ENCODE measurements at regions not wholly inside any gene's neighbourhood (a gene's known extent, or its start where the extent isn't known, plus 50 kb on each side); places are given as distances from the start of the nearest gene placed in this dataset.

DNA sequence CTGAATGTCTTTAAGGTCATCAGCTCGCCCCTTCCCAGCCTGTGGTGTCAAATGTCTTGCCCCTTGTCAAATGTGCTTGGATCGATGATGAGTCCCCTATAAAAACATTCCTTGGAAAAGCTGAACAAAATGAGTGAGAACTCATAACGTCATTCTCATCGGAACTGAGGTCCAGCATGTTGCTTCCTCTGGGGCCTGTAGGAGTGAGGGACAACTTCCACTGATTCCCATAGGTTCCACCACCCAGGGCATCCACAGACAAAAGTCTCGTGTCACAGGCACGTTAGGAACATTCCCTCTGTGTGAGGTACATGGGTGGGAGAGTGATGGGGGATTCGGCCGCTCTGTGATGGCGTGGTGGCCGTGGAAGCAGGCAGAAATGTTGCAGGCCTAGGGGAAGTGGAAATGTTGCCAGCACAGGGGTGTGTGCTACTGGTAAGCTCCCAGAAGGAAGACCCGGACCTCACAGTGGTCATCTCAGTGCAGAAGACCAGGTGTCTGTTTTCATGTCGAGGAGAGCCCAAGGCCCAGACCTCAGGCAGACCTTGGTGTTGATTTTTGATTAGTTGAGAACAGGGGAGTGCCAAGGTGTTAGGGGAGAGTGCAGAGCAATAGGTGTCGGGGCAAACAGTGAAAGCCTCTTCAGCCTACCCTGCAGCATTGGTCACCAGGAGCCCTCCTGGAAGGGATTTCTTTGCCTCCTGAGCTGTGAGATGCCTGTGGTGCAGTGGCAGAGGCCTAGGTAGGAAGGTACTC, 96.8 kb downstream of the SNRPN start:
- DNase-seq, result no peak
- peaks cover 86% of the 10 kb centered on the region for H3K9me3 Mint-ChIP-seq
- peaks cover 97% of the 10 kb centered on the region for H3K36me3 Mint-ChIP-seq (ENCODE audit: low read depth)
- H3K4me3 Mint-ChIP-seq, result no peak overlapping the region
- no peak overlapping the region for H3K27ac Mint-ChIP-seq
- no peaks in the 10 kb centered on the region for H3K4me1 Mint-ChIP-seq (ENCODE audit: low read depth)
- no peaks in the 10 kb centered on the region for H3K27me3 Mint-ChIP-seq

DNA sequence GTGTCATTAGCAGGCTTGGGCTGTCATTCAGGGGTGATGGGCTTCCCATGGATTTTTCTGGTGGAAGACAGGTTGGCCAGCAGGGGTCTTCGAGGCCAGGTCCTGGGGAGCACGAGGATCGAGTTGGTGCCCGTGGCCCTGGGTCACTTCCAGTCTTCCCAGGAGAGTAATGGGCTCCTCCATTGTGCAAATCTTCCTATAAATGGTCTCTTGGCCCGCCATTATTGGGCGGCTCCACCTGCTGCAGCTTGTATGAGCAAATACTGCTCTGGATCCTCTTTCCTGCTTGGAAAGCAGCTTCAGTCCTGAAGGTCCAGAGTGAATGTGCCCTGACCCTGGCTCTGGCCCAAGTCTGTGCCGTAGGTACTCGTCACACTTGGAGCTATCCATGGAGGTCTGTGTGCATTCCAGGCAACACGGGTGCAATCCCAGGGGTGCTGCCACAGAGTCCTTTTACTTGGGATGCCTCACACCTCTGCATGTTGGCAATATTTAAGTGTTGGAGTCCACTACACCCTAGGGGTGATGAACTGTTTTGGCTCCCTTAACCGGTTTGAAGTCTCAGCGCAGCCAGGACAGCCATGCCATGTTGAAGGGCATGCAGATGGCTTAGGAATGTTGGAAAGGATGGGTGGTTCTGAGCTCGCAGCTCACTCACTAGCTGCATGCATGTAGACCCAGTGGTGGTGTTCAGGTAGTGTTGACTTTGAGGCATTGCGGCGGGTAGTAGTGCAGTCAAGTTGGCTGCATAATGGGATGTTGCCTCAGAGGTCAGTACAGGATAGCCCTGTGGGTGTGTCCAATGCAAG, 97.6 kb downstream of the SNRPN start:
- Mint-ChIP-seq H3K27me3 (no peaks in the 10 kb centered on the region), H3K9me3 (peaks cover 86% of the 10 kb centered on the region), H3K4me3 (no peak overlapping the region), H3K4me1 (ENCODE audit: low read depth) (no peaks in the 10 kb centered on the region), H3K36me3 (ENCODE audit: low read depth) (peaks cover 97% of the 10 kb centered on the region), H3K27ac (no peak overlapping the region)
- no peak for DNase-seq

DNA sequence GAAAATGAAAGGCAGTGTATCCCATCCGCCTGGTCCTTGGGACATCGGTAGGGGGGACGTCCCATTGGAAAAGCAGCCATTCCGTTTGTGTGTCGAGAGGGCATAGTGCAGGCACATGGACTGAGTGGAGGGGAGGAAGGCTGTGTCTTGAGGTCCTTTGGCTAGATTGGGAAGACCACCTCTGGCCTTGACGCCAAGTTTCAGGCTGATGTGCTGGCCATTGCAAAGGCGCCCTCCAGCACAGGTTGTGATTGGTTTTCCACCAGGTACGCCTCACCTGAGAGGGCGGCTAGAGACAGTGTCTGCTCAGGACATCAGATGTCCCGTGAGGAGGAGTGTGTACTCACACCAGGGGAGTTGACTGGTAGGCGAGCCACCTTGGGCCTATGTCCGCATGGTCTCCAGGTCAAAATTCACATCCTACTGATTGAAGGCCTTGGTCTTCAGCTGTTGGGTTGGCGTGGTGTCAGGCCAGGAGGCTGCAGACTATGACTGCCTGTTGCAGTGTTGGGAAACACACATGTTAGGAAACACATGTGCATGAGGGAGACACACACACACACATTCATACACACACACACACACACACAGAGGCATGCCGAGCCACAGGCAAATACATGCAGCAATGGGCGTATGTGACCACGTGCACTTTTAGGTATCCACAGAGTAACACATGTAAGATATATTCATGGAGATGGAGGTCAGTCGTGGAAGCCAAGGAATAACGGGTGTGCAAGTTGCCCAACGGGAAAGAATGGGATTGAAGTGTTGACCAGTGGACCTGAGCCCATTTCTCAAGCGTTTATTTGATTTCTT, 98.4 kb downstream of the SNRPN start:
- Mint-ChIP-seq H3K4me1 (ENCODE audit: low read depth) (no peaks in the 10 kb centered on the region), H3K4me3 (no peak overlapping the region), H3K9me3 (peaks cover 87% of the 10 kb centered on the region), H3K36me3 (ENCODE audit: low read depth) (peaks cover 97% of the 10 kb centered on the region), H3K27ac (no peak overlapping the region), H3K27me3 (no peaks in the 10 kb centered on the region)
- DNase-seq, result no peak

DNA sequence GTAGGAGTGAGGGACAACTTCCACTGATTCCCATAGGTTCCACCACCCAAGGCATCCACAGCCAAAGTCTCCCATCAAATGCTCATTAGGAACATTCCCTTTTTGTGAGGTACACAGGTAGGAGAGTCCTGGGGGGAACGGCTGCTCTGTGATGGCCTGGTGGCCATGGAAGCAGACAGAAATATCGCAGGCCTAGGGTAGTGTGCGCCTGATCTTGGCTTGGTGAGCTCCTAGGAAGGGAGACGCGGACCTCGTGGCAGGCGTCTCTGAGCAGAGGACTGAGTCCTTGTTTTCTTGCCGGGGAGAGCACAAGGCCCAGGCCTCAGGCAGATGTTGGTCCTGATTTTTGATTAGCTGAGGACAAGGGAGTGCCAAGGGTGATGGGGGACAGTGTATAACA, 99.5 kb downstream of the SNRPN start:
- Mint-ChIP-seq H3K27me3 (no peaks in the 10 kb centered on the region), H3K36me3 (ENCODE audit: low read depth) (peaks cover 100% of the 10 kb centered on the region), H3K4me1 (ENCODE audit: low read depth) (no peaks in the 10 kb centered on the region), H3K9me3 (peaks cover 93% of the 10 kb centered on the region), H3K4me3 (no peak overlapping the region), H3K27ac (no peak overlapping the region)
- no peak for DNase-seq

DNA sequence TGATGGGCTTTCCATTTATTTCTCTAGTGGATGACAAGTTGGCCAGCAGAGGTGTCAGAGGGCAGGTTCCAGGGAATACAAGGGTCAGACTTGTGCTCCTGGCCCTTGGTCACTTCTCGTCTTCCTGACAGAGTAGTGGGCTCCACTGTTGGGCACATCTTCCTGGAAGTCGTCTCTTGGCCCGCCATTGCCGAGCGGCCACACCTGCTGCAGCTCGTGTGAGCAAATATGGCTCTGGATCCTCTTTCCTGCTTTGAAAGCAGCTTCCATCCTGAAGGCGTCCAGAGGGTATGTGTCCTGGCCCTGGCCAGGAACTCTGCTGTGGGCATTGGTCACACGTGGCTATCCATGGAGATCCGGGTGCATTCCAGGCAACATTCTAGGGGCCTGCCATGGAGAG, 100.2 kb downstream of the SNRPN start:
- peaks cover 93% of the 10 kb centered on the region for H3K9me3 Mint-ChIP-seq
- no peak for DNase-seq
- no peaks in the 10 kb centered on the region for H3K27me3 Mint-ChIP-seq
- H3K27ac Mint-ChIP-seq, result no peak overlapping the region
- H3K4me1 Mint-ChIP-seq (ENCODE audit: low read depth), result no peaks in the 10 kb centered on the region
- H3K36me3 Mint-ChIP-seq (ENCODE audit: low read depth), result peaks cover 100% of the 10 kb centered on the region
- H3K4me3 Mint-ChIP-seq, result no peak overlapping the region

DNA sequence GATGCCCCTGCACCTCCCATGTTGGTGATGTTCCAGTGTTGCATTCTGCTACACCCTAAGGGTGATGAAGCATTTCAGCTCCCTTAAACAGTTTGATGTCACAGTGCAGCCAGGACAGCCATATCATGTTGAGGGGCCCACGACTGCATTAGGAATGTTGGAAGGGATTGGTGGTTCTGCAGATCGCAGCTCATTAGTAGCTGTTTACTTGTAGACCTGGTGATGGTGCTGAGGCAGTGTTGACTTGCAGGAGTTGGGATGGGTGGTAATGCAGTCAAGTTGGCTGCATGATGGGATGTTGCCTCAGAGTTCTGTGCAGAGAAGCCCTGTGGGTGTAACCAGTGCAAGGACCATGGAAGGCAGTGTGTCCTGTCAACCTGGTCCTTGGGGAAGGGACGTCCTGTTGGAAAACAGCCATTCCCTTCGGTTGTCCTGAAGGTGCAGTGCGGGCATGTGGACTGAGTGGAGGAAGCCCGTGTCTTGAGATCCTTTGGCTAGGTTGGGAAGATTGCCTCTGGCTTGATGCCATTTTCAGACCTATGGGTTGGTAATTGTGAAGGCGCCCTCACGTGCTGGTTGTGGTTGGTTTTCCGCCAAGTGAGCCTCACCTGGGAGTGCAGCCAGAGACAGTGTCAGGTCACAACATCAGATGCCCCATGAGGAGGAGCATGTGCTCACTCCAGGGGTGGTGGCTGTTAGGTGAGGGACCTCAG, 100.7 kb downstream of the SNRPN start:
- H3K27ac Mint-ChIP-seq, result no peak overlapping the region
- H3K36me3 Mint-ChIP-seq (ENCODE audit: low read depth), result peaks cover 100% of the 10 kb centered on the region
- no peaks in the 10 kb centered on the region for H3K4me1 Mint-ChIP-seq (ENCODE audit: low read depth)
- DNase-seq, result no peak
- H3K9me3 Mint-ChIP-seq, result peaks cover 92% of the 10 kb centered on the region
- H3K4me3 Mint-ChIP-seq, result no peak overlapping the region
- H3K27me3 Mint-ChIP-seq, result no peaks in the 10 kb centered on the region

DNA sequence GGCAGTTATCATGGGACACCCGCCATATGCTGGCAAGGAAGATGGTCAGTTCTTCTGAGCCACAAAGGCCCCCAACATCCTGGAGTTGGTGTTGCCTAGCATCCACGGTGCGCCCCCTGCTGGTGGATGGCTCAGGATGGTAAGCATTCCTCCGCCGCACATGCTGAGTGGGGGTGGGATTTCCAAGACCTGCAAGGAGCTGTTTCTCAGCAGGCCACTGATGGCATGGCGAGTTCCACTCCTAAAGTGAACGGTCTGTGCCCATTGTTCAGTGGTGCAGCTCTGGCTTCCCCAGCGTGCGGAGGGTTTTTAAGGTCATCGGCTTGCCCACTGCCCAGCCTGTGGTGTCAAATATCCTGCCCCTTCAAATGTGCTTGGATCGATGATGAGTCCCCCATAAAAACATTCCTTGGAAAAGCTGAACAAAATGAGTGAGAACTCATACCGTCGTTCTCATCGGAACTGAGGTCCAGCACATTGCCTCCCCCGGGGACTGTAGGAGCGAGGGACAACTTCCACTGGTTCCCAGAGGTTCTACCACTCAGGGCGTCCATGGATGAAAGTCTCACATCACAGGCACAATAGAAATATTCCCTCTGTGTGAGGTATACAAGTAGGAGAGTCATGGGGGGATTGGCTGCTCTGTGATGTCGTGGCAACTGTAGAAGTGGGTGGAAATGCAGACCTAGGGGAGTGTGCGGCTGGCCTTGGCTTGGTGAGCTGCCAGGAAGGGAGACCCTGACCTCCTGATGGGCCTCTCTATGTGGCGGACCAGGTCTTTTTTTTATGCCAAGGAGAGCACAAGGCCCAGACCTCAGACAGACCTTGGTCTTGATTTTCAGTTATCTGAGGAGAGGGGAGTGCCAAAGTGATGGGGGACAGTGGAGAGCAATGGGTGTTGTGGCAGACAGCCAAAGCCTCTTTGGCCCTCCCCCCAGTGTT, 102.0 kb downstream of the SNRPN start:
- peak; percentile 17 for DNase-seq
- Mint-ChIP-seq H3K4me3 (no peak overlapping the region), H3K27me3 (no peaks in the 10 kb centered on the region), H3K9me3 (peaks cover 92% of the 10 kb centered on the region), H3K4me1 (ENCODE audit: low read depth) (no peaks in the 10 kb centered on the region), H3K36me3 (ENCODE audit: low read depth) (peaks cover 100% of the 10 kb centered on the region), H3K27ac (no peak overlapping the region)

DNA sequence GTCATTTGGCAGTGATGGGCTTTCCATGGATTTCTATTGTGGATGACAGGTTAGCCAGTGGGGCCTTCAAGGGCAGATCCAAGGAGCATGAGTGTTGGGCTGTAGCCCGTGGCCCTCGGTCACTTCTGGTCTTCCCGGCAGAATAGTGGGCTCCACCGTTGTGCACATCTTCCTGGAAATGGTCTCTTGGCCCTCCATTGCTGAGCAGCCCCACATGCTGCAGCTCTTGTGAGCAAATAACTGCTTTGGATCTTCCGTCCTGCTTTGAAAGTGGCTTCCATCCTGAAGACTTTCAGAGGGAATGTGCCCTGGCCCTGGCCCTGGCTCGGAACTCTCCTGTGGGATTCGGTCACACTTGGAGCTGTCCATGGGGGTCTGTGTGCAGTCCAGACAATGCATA, 102.8 kb downstream of the SNRPN start:
- Mint-ChIP-seq H3K27me3 (no peaks in the 10 kb centered on the region), H3K9me3 (peaks cover 92% of the 10 kb centered on the region), H3K4me1 (ENCODE audit: low read depth) (no peaks in the 10 kb centered on the region), H3K36me3 (ENCODE audit: low read depth) (peaks cover 100% of the 10 kb centered on the region), H3K4me3 (no peak overlapping the region), H3K27ac (no peak overlapping the region)
- DNase-seq, result no peak

DNA sequence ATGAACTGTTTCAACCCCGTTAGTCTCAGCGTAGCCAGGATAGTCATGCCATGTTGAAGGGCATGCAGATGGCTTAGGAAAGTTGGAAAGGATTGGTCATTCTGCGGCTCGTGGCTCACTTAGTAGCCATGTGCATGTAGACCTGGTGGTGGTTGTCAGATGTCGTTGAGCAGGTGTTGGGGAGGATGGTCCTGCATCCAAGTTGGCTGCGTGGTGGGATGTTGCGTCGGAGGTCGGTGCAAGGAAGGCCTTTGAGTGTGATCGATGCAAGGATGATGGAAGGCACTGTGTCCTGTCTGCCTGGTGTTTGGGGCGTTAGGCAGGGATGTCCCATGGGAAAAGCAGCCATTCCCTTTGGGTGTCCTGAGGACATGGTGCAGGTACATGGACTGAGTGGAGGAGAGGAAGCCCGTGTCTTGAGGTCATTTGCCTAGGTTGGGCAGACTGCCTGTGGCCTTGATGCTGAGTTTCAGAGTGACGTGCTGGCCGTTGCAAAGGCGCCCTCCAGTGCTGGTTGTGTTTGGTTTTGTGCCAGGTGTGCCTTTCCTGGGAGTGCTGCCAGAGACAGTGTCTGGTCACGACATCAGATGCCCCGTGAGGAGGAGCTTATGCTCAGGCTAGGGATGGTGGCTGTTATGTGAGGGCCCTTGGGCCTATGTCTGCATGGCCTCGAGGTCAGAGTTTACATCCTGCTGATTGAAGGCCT, 103.4 kb downstream of the SNRPN start:
- H3K4me3 Mint-ChIP-seq, result no peak overlapping the region
- peaks cover 100% of the 10 kb centered on the region for H3K36me3 Mint-ChIP-seq (ENCODE audit: low read depth)
- peaks cover 91% of the 10 kb centered on the region for H3K9me3 Mint-ChIP-seq
- H3K27ac Mint-ChIP-seq, result no peak overlapping the region
- H3K27me3 Mint-ChIP-seq, result no peaks in the 10 kb centered on the region
- DNase-seq, result no peak
- H3K4me1 Mint-ChIP-seq (ENCODE audit: low read depth), result no peaks in the 10 kb centered on the region

DNA sequence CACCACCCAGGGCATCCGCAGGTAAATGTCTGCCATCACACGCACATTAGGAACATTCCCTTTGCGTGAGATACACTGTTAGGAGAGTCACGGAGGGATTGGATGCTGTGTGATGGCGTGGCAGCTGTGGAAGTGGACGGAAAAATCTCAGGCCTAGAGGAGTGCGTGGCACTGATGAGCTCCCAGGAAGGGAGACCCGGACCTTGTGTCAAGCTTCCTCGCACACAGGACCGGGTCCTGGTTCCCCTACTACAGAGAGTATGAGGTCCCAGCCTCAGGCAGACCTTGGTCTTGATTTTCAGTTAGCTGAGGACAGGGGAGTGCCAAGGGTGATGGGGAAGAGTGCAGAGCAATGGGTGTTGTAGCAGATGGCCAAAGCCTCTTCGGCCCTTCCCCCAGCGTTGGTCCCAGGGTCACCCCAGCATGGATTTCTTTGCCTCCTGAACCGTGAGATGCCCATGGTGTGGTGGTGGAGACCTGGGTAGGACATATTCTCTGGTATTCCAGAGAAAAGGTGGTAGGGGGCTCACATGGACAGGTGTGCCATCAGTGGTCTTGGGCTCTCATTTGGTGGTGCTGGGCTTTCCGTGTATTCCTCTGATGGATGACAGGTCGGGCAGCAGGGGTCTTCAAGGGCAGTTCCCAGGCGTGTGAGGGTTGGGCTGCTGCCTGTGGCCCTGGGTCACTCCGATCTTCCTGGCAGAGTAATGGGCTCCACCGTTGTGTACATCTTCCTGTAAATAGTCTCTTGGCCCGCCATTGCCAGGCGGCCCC, 105.1 kb downstream of the SNRPN start:
- Mint-ChIP-seq H3K27me3 (no peaks in the 10 kb centered on the region), H3K4me3 (no peak overlapping the region), H3K36me3 (ENCODE audit: low read depth) (peaks cover 100% of the 10 kb centered on the region), H3K4me1 (ENCODE audit: low read depth) (no peaks in the 10 kb centered on the region), H3K27ac (no peak overlapping the region), H3K9me3 (peaks cover 91% of the 10 kb centered on the region)
- no peak for DNase-seq

DNA sequence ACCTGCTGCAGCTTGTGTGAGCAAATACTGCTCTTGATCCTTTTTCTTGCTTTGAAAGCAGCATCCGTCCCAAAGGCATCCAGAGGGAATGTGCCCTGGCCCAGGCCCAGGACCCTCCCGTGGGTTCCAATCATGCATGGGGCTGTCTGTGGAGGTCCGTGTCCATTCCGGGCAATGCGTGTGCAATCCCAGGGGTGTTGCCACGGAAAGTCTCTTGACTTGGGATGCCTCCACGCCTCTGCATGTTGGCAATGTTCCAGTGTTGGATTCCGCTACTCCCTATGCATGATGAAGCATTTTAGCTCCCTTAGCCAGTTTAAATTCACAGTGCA, 105.7 kb downstream of the SNRPN start:
- Mint-ChIP-seq H3K27me3 (no peaks in the 10 kb centered on the region), H3K9me3 (peaks cover 91% of the 10 kb centered on the region), H3K36me3 (ENCODE audit: low read depth) (peaks cover 100% of the 10 kb centered on the region), H3K4me3 (no peak overlapping the region), H3K4me1 (ENCODE audit: low read depth) (no peaks in the 10 kb centered on the region), H3K27ac (no peak overlapping the region)
- no peak for DNase-seq

DNA sequence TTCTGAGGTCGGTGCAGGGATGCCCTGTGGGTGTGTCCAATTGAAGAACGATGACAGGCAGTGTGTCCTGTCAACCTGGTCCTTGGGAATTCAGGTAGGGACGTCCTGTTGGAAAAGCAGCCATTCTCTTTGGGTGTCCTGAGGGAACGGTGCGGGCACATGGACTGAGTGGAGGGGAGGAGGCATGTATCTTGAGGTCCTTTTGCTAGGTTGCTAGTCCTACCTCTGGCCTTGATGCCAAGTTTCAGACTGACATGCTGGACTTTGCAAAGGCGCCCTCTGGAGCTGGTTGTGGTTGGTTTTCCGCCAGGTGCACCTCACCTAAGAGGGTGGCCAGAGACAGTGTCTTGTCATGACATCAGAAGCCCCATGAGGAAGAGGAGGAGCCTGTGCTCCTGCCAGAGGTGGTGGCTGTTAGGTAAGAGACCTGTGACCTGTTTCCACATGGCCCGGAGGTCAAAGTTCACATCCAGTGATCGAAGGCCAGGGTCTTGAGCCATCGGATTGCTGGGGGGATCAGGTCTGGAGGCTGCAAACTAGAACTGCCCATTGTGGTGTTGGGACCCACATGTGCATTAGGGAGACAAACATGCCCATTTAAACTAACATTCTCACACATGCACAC, 106.3 kb downstream of the SNRPN start:
- H3K4me1 Mint-ChIP-seq (ENCODE audit: low read depth), result no peaks in the 10 kb centered on the region
- peak; percentile 8 for DNase-seq
- H3K27ac Mint-ChIP-seq, result no peak overlapping the region
- H3K9me3 Mint-ChIP-seq, result peaks cover 91% of the 10 kb centered on the region
- H3K27me3 Mint-ChIP-seq, result no peaks in the 10 kb centered on the region
- H3K4me3 Mint-ChIP-seq, result no peak overlapping the region
- H3K36me3 Mint-ChIP-seq (ENCODE audit: low read depth), result peaks cover 100% of the 10 kb centered on the region
